ENCODE measurements at regions not wholly inside any gene's neighbourhood (a gene's known extent, or its start where the extent isn't known, plus 50 kb on each side); places are given as distances from the start of the nearest gene placed in this dataset.

- no peak for DNase-seq (ENCODE audit: low spot score in 2 of 2)
- H3K4me1 ChIP-seq: no peaks in the 10 kb centered on the region
- in situ Hi-C loops (cut with MboI; ENCODE audit: low sequenced_read_pairs): no loop called here
These were observed 432.2 kb upstream of the TRIB2 start for GRCh38 chr2:12284487-12284886.

GRCh38 chr2:12286347-12286746 lies 430.4 kb upstream of the TRIB2 start:
- H3K4me1 ChIP-seq: no peaks in the 10 kb centered on the region
- H3K9me3 ChIP-seq: no peaks in the 10 kb centered on the region
- H3K27me3 ChIP-seq (ENCODE audit: low read depth): no peaks in the 10 kb centered on the region
- no peak overlapping the region for H3K4me3 ChIP-seq
- no peaks in the 10 kb centered on the region for H3K36me3 ChIP-seq (replicated peaks)
- in situ Hi-C loops (cut with MboI; ENCODE audit: low sequenced_read_pairs): no loop called here
- no peak for DNase-seq (ENCODE audit: low spot score in 2 of 2)

More at GRCh38 chr2:12284487-12284886, 432.2 kb upstream of the TRIB2 start:
- H3K27me3 ChIP-seq (ENCODE audit: low read depth): no peaks in the 10 kb centered on the region
- no peaks in the 10 kb centered on the region for H3K36me3 ChIP-seq (replicated peaks)
- H3K4me3 ChIP-seq: no peak overlapping the region
- H3K9me3 ChIP-seq: no peaks in the 10 kb centered on the region

GRCh38 chr2:12287220-12287751 lies 429.4 kb upstream of the TRIB2 start:
- H3K27me3 ChIP-seq (ENCODE audit: low read depth): no peaks in the 10 kb centered on the region
- H3K4me3 ChIP-seq: no peak overlapping the region
- H3K9me3 ChIP-seq: no peaks in the 10 kb centered on the region
- H3K4me1 ChIP-seq: no peaks in the 10 kb centered on the region
- H3K36me3 ChIP-seq (replicated peaks): no peaks in the 10 kb centered on the region
- in situ Hi-C loops (cut with MboI; ENCODE audit: low sequenced_read_pairs): no loop called here
- DNase-seq (ENCODE audit: low spot score in 2 of 2): no peak

- no peaks in the 10 kb centered on the region for H3K27me3 ChIP-seq (ENCODE audit: low read depth)
- no peaks in the 10 kb centered on the region for H3K9me3 ChIP-seq
- DNase-seq (ENCODE audit: low spot score in 2 of 2): no peak
- no peaks in the 10 kb centered on the region for H3K36me3 ChIP-seq (replicated peaks)
- H3K4me1 ChIP-seq: no peaks in the 10 kb centered on the region
- in situ Hi-C loops (cut with MboI; ENCODE audit: low sequenced_read_pairs): no loop called here
- H3K4me3 ChIP-seq: no peak overlapping the region
These were observed 428.7 kb upstream of the TRIB2 start for GRCh38 chr2:12288048-12288447.

GRCh38 chr2:12289120-12289802 lies 427.5 kb upstream of the TRIB2 start:
- Histone ChIP-seq H3K4me3 (no peak overlapping the region), H3K9me3 (no peaks in the 10 kb centered on the region), H3K27me3 (ENCODE audit: low read depth) (no peaks in the 10 kb centered on the region), H3K36me3 (replicated peaks) (no peaks in the 10 kb centered on the region), H3K4me1 (no peaks in the 10 kb centered on the region)
- in situ Hi-C loops (cut with MboI; ENCODE audit: low sequenced_read_pairs): no loop called here
- no peak for DNase-seq (ENCODE audit: low spot score in 2 of 2)

GRCh38 chr2:12291303-12291702 lies 425.4 kb upstream of the TRIB2 start:
- Histone ChIP-seq H3K27me3 (ENCODE audit: low read depth) (no peaks in the 10 kb centered on the region), H3K4me1 (no peaks in the 10 kb centered on the region), H3K4me3 (no peak overlapping the region), H3K9me3 (no peaks in the 10 kb centered on the region), H3K36me3 (replicated peaks) (no peaks in the 10 kb centered on the region)
- in situ Hi-C loops (cut with MboI; ENCODE audit: low sequenced_read_pairs): no loop called here
- no peak for DNase-seq (ENCODE audit: low spot score in 2 of 2)

- no peaks in the 10 kb centered on the region for H3K27me3 ChIP-seq (ENCODE audit: low read depth)
- H3K36me3 ChIP-seq (replicated peaks): no peaks in the 10 kb centered on the region
- in situ Hi-C loops (cut with MboI; ENCODE audit: low sequenced_read_pairs): no loop called here
- H3K9me3 ChIP-seq: no peaks in the 10 kb centered on the region
- DNase-seq (ENCODE audit: low spot score in 2 of 2): no peak
- no peaks in the 10 kb centered on the region for H3K4me1 ChIP-seq
- no peak overlapping the region for H3K4me3 ChIP-seq
These were observed 422.9 kb upstream of the TRIB2 start for GRCh38 chr2:12293874-12294273.

GRCh38 chr2:12295856-12296519 lies 420.7 kb upstream of the TRIB2 start:
- Histone ChIP-seq H3K36me3 (replicated peaks) (no peaks in the 10 kb centered on the region), H3K4me1 (no peaks in the 10 kb centered on the region), H3K9me3 (no peaks in the 10 kb centered on the region), H3K4me3 (no peak overlapping the region), H3K27me3 (ENCODE audit: low read depth) (no peaks in the 10 kb centered on the region)
- in situ Hi-C loops (cut with MboI; ENCODE audit: low sequenced_read_pairs): no loop called here
- no peak for DNase-seq (ENCODE audit: low spot score in 2 of 2)

GRCh38 chr2:12296915-12297314 lies 419.8 kb upstream of the TRIB2 start:
- in situ Hi-C loops (cut with MboI; ENCODE audit: low sequenced_read_pairs): no loop called here
- Histone ChIP-seq H3K9me3 (no peaks in the 10 kb centered on the region), H3K27me3 (ENCODE audit: low read depth) (no peaks in the 10 kb centered on the region), H3K4me3 (no peak overlapping the region), H3K4me1 (no peaks in the 10 kb centered on the region), H3K36me3 (replicated peaks) (no peaks in the 10 kb centered on the region)
- DNase-seq (ENCODE audit: low spot score in 2 of 2): no peak

GRCh38 chr2:12298352-12298751 lies 418.4 kb upstream of the TRIB2 start:
- Histone ChIP-seq H3K4me1 (no peaks in the 10 kb centered on the region), H3K4me3 (no peak overlapping the region), H3K27me3 (ENCODE audit: low read depth) (no peaks in the 10 kb centered on the region), H3K36me3 (replicated peaks) (no peaks in the 10 kb centered on the region), H3K9me3 (no peaks in the 10 kb centered on the region)
- no peak for DNase-seq (ENCODE audit: low spot score in 2 of 2)
- in situ Hi-C loops (cut with MboI; ENCODE audit: low sequenced_read_pairs): no loop called here

- DNase-seq (ENCODE audit: low spot score in 2 of 2): no peak
- Histone ChIP-seq H3K4me1 (no peaks in the 10 kb centered on the region), H3K9me3 (no peaks in the 10 kb centered on the region), H3K27me3 (ENCODE audit: low read depth) (no peaks in the 10 kb centered on the region), H3K36me3 (replicated peaks) (no peaks in the 10 kb centered on the region), H3K4me3 (no peak overlapping the region)
- in situ Hi-C loops (cut with MboI; ENCODE audit: low sequenced_read_pairs): no loop called here
These were observed 417.3 kb upstream of the TRIB2 start for GRCh38 chr2:12299431-12299830.

GRCh38 chr2:12300019-12300602 lies 416.6 kb upstream of the TRIB2 start:
- Histone ChIP-seq H3K4me3 (no peak overlapping the region), H3K36me3 (replicated peaks) (no peaks in the 10 kb centered on the region), H3K27me3 (ENCODE audit: low read depth) (no peaks in the 10 kb centered on the region), H3K9me3 (no peaks in the 10 kb centered on the region), H3K4me1 (no peaks in the 10 kb centered on the region)
- DNase-seq (ENCODE audit: low spot score in 2 of 2): no peak
- in situ Hi-C loops (cut with MboI; ENCODE audit: low sequenced_read_pairs): no loop called here

- H3K4me1 ChIP-seq: no peaks in the 10 kb centered on the region
- no peaks in the 10 kb centered on the region for H3K9me3 ChIP-seq
- no peak for DNase-seq (ENCODE audit: low spot score in 2 of 2)
- in situ Hi-C loops (cut with MboI; ENCODE audit: low sequenced_read_pairs): no loop called here
- H3K36me3 ChIP-seq (replicated peaks): no peaks in the 10 kb centered on the region
- no peak overlapping the region for H3K4me3 ChIP-seq
- H3K27me3 ChIP-seq (ENCODE audit: low read depth): no peaks in the 10 kb centered on the region
These were observed 415.8 kb upstream of the TRIB2 start for GRCh38 chr2:12300927-12301326.

- no peak for DNase-seq (ENCODE audit: low spot score in 2 of 2)
- no peaks in the 10 kb centered on the region for H3K36me3 ChIP-seq (replicated peaks)
- no peaks in the 10 kb centered on the region for H3K27me3 ChIP-seq (ENCODE audit: low read depth)
- H3K9me3 ChIP-seq: no peaks in the 10 kb centered on the region
- H3K4me3 ChIP-seq: no peak overlapping the region
- in situ Hi-C loops (cut with MboI; ENCODE audit: low sequenced_read_pairs): no loop called here
- no peaks in the 10 kb centered on the region for H3K4me1 ChIP-seq
These were observed 414.6 kb upstream of the TRIB2 start for GRCh38 chr2:12302140-12302539.

Measured in HAP-1 (cell line).